GM10248 (cell line): ENCODE measurements at regions not wholly inside any gene's neighbourhood (a gene's known extent, or its start where the extent isn't known, plus 50 kb on each side); places are given as distances from the start of the nearest gene placed in this dataset.

Experiments used
- CTCF ChIA-PET: fragments of 300-600 bp; sonication (Branson Sonifier 250); formaldehyde crosslinking; extraction: SDS; loops from one replicate; lab custom pipeline; 2021; ENCODE audit warnings: antibody characterized with exemption; lab: Yijun Ruan, JAX
- POLR2A ChIA-PET: fragments of 350-650 bp; sonication (Branson Sonifier 250); formaldehyde crosslinking; extraction: SDS; loops from one replicate; lab custom pipeline; 2020; ENCODE audit warnings: antibody characterized with exemption; lab: Yijun Ruan, JAX
- DNase-seq: peaks from one replicate; pipeline ENCODE4 v3.0.0; 2012; ENCODE audit errors: extremely low spot score
- TF ChIP-seq, protein P1 (sequence below): IDR thresholded peaks from 2 replicates; pipeline ENCODE4 v1.5.1; 2012; ENCODE audit warnings: mild to moderate bottlenecking, low read depth; ENCODE audit errors: extremely low read depth, missing control alignments, control extremely low read depth

DNA sequence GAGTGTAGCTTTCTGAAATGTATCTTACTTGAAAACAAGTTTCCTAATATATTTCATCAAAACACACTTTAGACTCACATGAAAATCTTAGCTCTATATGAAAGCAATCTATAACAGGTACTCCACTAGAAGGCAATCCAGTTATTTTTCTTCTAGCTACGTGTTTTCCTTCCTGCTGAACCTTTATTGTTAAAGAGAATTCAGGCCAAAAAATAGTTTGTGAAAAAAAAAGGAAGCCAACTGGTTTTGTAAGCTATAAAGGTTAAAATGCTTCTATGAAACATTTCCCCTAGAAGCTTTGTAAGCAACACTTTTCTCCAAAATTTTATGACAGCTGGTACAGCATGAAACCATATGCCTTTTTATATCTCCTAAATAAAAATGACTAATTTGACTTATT lies 304.7 kb upstream of the DIAPH2 start:
- TF ChIP-seq, protein P1, sequence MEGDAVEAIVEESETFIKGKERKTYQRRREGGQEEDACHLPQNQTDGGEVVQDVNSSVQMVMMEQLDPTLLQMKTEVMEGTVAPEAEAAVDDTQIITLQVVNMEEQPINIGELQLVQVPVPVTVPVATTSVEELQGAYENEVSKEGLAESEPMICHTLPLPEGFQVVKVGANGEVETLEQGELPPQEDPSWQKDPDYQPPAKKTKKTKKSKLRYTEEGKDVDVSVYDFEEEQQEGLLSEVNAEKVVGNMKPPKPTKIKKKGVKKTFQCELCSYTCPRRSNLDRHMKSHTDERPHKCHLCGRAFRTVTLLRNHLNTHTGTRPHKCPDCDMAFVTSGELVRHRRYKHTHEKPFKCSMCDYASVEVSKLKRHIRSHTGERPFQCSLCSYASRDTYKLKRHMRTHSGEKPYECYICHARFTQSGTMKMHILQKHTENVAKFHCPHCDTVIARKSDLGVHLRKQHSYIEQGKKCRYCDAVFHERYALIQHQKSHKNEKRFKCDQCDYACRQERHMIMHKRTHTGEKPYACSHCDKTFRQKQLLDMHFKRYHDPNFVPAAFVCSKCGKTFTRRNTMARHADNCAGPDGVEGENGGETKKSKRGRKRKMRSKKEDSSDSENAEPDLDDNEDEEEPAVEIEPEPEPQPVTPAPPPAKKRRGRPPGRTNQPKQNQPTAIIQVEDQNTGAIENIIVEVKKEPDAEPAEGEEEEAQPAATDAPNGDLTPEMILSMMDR, result no peak
- ChIA-PET CTCF (no interaction called here), POLR2A (no interaction called here)
- DNase-seq, result no peak

DNA sequence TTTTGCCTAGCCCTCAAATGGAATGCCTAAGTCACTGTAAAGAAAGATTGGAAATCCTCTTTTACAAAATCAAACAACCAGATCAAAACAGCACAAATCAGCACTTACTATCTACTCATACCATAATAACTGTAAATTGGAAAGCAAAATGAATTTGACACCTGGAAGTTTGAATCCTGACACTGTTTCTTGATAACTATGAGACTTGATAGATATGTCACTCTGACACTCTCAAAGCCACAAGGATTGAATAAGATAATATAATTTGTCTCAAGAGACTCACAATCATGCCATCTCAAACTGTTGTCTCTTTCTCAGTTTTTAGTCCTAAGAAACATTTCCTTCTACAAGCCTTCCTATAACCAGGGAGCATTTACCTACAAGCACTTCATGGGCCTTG lies 302.6 kb upstream of the DIAPH2 start:
- CTCF ChIA-PET, result no interaction called here
- POLR2A ChIA-PET, result no interaction called here
- no peak for DNase-seq
- TF ChIP-seq, protein P1, result no peak

DNA sequence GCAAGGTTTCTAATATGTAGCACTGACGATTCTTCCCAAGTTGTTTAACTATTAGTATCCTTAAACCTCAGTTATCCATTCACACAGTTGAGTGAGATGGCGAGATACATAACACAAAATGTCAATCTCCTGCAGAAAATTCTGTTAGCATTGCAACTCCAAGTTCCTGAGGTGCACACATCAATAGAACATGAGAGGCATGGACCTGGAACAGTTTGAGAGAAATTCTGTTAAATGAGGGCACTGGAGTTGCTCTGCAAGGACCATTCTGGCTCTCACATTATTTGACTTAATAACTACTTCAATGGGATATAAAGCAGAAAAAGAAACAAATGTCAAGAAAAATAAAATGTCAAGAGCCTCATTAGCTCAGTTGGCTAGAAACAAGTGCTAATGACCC lies 301.2 kb upstream of the DIAPH2 start:
- DNase-seq, result no peak
- POLR2A ChIA-PET, result no interaction called here
- TF ChIP-seq, protein P1, result no peak
- CTCF ChIA-PET, result no interaction called here

DNA sequence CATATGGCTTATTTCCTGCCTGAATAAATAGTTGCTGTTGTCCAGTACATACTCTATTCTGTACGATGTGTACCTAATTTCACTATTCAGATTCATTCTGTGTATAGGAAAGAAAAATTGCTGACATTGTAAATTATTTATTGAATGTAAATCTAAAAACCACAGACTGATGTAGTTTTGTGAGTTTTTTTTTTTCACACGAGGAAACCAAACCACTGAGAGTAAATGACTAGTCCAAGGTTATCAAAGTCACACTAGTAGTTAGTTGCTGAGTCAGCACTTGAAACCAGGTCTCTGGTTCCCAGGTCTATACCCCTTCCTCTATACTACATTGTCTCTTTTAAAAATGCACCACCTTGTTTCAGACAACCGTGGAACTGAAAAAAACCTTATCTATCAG lies 298.3 kb upstream of the DIAPH2 start:
- POLR2A ChIA-PET, result no interaction called here
- CTCF ChIA-PET, result no interaction called here
- TF ChIP-seq, protein P1, result no peak
- DNase-seq, result no peak

DNA sequence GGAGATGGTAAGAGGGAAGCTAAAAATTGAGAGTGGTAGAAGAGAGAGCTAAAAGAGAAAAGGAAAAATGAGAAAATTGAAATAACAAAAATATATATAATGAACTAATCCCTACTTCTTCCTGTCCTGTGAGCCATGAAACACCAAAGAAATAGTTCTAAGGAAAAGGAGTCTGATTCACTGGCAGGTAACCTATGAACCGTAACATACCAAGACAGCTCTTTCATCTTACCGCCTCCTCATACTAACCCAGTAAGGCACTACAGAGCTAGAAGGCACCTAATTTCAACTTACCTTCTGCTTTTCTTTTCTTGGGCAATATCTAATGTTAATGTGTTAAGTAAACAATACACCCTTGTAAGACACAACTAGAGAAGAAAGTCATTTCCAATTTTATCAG lies 297.7 kb upstream of the DIAPH2 start:
- ChIA-PET POLR2A (no interaction called here), CTCF (no interaction called here)
- TF ChIP-seq, protein P1, result no peak
- no peak for DNase-seq

DNA sequence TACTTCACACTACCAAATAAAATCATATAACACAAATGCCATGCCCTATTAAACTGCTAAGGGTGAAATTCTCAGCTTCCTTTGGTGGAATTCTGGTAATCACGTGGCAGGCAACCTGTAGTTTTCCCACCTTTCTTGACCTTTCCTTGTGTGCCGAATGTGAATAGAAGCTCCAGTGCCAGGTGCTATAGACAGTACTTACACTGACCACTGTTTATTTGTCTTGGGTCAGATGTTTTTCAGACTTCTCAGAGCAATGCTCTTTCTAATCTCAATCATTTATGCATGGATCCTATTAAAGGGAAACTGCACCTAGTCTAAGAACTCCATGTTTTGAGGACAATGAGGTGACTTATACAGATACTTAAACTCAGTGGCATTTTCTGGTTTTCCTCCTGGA lies 296.8 kb upstream of the DIAPH2 start:
- DNase-seq, result no peak
- POLR2A ChIA-PET, result no interaction called here
- CTCF ChIA-PET, result no interaction called here
- TF ChIP-seq, protein P1, result no peak
